ENCODE measurements at regions not wholly inside any gene's neighbourhood (a gene's known extent, or its start where the extent isn't known, plus 50 kb on each side); places are given as distances from the start of the nearest gene placed in this dataset.
A peak's percentile ranks its signal among the peaks of the same experiment; 100 is the strongest.

GRCh38 chr6:90722648-90723047, 135.8 kb upstream of the MAP3K7 start:
- no peak for DNase-seq

- no peak for DNase-seq
These were observed 133.5 kb upstream of the MAP3K7 start for GRCh38 chr6:90720404-90720803.

- DNase-seq, result no peak
These were observed 132.7 kb upstream of the MAP3K7 start for GRCh38 chr6:90719321-90720195.

- no peak for DNase-seq
These were observed 129.5 kb upstream of the MAP3K7 start for GRCh38 chr6:90716376-90716775.

- no peak for DNase-seq
These were observed 128.3 kb upstream of the MAP3K7 start for GRCh38 chr6:90715093-90715655.

- DNase-seq, result no peak
These were observed 127.4 kb upstream of the MAP3K7 start for GRCh38 chr6:90714319-90714718.

GRCh38 chr6:90712114-90712513, 125.2 kb upstream of the MAP3K7 start:
- peak; percentile 31 for DNase-seq

- no peak for DNase-seq
These were observed 122.6 kb upstream of the MAP3K7 start for GRCh38 chr6:90709431-90709996.

GRCh38 chr6:90708206-90708737, 121.4 kb upstream of the MAP3K7 start:
- DNase-seq, result no peak

- no peak for DNase-seq
These were observed 120.4 kb upstream of the MAP3K7 start for GRCh38 chr6:90707246-90707645.

GRCh38 chr6:90703336-90703735, 116.5 kb upstream of the MAP3K7 start:
- DNase-seq, result no peak

GRCh38 chr6:90701926-90702325, 115.1 kb upstream of the MAP3K7 start:
- no peak for DNase-seq

- DNase-seq, result no peak
These were observed 114.4 kb upstream of the MAP3K7 start for GRCh38 chr6:90701146-90701781.

- DNase-seq, result no peak
These were observed 108.4 kb upstream of the MAP3K7 start for GRCh38 chr6:90695316-90695715.

GRCh38 chr6:90694802-90695201, 107.9 kb upstream of the MAP3K7 start:
- DNase-seq, result no peak

- DNase-seq, result no peak
These were observed 105.0 kb upstream of the MAP3K7 start for GRCh38 chr6:90691823-90692222.

GRCh38 chr6:90689172-90689571, 102.3 kb upstream of the MAP3K7 start:
- DNase-seq, result no peak

GRCh38 chr6:90687775-90688380, 101.0 kb upstream of the MAP3K7 start:
- no peak for DNase-seq

GRCh38 chr6:90681863-90682262, 95.0 kb upstream of the MAP3K7 start:
- DNase-seq, result no peak

- DNase-seq, result no peak
These were observed 91.3 kb upstream of the MAP3K7 start for GRCh38 chr6:90678049-90678779.

GRCh38 chr6:90677440-90677839, 90.6 kb upstream of the MAP3K7 start:
- no peak for DNase-seq

Data from left hindlimb (tissue), 1 donor.